ENCODE measurements at regions not wholly inside any gene's neighbourhood (a gene's known extent, or its start where the extent isn't known, plus 50 kb on each side); places are given as distances from the start of the nearest gene placed in this dataset.
"Not testable (repeated sequence)": the region's sequence is repeated elsewhere in the genome, so short reads cannot be mapped to it uniquely, and the experiment has no call there.

DNA sequence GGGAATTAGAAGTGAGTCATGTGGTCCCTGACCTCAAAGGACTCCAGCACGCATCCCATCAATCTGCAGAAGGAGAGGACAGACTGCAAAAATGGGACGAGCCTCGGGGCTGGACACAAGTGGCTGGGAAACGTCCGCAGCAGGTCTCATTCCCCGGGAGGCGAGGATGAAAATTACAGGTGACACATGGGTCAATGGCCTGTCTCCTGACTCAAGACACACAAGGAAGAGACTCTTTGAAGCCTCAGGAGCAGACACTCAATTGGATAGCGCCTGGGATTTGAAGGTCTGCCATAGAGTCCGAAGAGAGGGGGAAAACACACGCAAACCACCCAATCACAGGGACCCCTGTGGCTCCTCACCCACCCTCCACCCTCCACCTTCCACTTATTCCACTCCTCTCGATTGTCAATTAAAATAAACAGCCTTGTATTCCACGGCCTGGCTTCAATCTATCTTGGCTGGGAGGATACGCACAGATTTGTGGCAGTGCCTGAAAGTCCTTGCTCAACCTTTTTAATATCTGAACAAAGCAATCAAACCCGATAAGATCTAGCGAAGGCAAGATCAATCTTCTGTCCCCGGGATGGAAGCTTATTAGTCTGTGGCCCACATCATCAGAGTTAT is 101.8 kb upstream of the CADM1 start:
- DNase-seq, result no peak

- DNase-seq, result not testable (repeated sequence)
These were observed 101.2 kb upstream of the CADM1 start for GRCh38 chr11:115605397-115605796.

GRCh38 chr11:115599125-115599524 is 94.9 kb upstream of the CADM1 start:
- DNase-seq, result no peak

- no peak for DNase-seq
These were observed 94.2 kb upstream of the CADM1 start for GRCh38 chr11:115598257-115598901.

DNA sequence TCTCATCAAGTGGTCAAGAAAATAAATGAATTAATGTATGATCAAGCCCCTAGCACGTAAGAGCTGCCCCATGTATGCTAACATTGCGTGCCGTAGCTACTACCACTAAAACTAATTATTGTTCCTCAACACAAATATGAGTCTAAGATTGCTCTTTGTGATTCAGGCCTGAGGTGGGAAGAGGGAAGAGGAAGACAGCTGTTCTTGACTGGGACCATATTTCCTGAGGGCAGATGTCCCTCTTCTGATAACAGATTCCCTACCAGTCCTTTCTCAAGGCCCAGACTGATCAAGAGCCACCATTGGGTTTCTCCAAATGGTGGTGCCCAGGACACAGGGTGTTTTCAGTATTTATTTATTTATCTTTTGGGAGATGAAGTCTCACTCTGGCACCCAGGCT is 87.2 kb upstream of the CADM1 start:
- DNase-seq, result no peak

- DNase-seq, result no peak
These were observed 86.0 kb upstream of the CADM1 start for GRCh38 chr11:115590254-115590653.

DNA sequence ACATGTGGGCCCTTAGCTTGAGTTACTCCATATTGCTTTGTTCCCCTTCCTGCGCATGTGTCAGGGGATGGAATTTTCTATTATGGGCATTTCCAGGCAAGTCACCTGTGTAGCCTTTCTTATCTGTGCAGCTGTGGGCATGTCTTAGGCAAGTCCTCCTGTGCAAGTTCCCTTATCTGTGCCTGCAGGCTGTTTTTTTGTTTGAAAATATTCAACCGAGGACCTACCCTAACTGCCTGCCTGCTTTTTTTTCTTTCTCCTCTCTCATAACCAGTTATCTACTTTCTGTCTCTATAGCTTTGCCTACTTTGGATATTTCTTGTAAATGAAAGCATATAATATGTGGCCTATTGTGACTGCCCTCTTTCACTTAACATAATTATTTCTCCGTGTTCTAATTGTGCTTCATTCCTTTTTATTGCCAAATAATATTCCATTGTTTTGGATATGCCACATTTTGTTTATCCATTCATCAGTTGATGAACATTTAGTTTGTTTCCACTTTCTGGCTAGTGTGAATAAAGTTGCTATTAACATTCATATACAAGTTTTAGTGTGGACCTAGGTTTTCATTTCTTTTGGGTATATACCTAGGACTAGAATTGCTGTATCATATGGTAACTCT is 83.6 kb upstream of the CADM1 start:
- DNase-seq, result no peak

- no peak for DNase-seq
These were observed 81.3 kb upstream of the CADM1 start for GRCh38 chr11:115585361-115586024.

- DNase-seq, result no peak
These were observed 77.8 kb upstream of the CADM1 start for GRCh38 chr11:115581871-115582639.

GRCh38 chr11:115580927-115581680 is 76.9 kb upstream of the CADM1 start:
- no peak for DNase-seq

DNA sequence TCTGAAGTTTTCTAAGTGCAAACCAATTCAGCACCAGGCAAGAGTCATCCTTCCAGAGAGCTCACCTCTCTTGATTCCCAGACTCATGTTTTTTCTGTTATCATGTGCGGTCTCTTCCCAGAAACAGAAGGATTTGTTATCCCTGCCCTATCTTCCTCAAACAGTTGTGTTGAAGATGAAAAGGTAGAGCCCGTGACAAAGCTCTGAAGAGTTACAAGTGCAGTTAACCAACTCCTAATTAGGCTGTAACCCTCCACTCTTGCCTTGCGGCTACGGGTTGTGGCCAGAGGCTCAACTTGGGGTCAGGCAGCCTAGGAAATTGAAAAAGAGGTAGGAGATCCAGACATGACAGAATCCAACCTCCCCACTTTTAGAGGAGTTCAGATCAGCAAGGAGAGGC is 76.2 kb upstream of the CADM1 start:
- DNase-seq, result no peak

GRCh38 chr11:115579181-115579825 is 75.1 kb upstream of the CADM1 start:
- DNase-seq, result no peak

DNA sequence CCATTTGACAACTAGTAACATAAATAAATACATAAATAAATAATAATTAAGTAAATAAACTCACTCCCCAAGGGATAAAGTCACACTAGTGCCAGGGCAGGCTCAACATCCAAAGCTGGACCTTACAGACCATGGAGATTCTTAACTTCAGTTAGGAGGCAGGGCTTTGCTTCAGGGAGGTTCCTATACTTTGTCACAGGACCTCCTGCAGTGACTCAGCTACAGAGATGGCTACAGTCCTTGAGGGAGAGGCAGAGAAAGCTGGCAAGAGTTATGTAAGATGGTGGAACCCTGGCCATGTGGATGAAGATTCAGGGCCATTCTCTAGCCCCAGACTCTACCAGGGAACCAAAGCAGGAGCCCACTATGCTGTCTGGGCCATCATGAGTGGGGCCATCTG is 74.1 kb upstream of the CADM1 start:
- DNase-seq, result no peak

DNA sequence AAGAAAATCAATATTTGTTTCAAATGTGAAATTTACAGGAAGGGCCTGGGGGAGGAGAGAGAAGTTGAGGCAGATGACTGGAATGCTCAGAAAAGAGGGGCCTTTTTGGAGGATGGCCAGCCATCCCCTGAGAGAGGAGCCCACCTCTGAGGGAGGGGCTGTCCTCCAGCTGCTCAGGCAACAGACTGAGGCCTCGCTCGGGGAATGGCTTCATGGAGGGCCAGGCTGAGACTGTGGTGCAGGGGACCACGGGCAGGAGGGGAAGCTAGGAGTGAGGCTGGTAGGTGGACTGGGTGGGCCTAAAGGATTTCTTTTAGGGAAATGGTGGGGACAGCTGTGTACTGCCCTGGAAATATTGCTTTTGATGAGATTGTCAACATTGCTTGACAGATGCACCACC is 73.5 kb upstream of the CADM1 start:
- no peak for DNase-seq

- DNase-seq, result no peak
These were observed 72.6 kb upstream of the CADM1 start for GRCh38 chr11:115576606-115577380.

DNA sequence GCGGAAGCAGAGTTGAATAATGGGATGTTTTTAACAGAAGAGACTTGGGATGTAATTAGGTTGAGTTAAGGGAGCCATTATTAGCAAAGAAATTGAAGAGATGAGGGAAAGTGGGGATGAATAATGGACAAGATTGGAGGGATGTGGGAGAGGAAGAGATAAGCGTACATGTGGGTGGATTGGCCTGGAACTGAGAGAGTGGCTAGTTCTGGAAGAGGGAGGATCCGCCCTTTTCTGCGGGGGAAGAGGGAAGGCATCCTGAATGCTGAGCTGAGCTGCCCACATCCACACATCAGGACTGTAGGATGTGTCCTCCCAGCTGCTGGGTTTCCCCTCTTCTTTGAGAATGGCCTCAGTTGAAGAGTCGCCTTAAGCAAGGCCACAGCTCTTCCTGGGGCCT is 68.3 kb upstream of the CADM1 start:
- no peak for DNase-seq

GRCh38 chr11:115566180-115566764 is 62.1 kb upstream of the CADM1 start:
- no peak for DNase-seq

DNA sequence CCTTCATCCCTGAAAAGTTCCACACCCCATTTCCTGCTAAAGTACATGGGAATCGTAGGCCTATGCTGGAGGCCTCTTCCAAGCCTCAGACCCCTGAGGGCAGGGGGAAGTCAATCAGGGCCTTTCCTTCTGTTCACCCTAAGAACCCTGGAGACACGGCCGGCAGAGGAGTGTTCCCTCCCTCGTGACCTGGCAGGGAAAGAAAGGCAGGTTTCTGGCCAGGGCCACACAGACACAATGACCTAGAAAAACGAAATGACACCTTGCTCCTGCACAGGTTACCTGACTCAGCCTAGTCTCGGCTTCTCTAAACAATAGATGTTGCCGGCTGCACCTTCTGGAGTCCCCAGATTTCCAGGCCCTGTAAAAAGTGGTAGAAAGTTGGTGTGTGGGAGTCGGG is 60.6 kb upstream of the CADM1 start:
- DNase-seq, result no peak

GRCh38 chr11:115561116-115561515 is 56.9 kb upstream of the CADM1 start:
- no peak for DNase-seq

DNA sequence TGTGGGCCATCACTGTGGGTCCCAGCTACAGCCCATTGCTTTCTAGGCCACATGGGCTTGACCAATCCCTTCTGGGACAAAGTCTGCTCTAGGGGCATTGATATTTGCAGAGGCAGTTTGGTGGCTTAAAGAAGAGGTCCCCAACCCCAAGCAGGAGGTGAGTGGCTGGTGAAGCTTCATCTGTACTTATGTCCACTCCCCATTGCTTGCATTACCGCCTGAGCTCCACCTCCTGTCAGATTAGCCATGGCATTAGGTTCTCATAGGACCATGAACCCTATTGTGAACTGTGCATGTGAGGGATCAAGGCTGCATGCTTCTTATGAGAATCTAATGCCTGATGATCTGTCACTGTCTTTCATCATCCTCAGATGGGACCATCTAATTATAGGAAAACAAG is 54.4 kb upstream of the CADM1 start:
- no peak for DNase-seq

DNA sequence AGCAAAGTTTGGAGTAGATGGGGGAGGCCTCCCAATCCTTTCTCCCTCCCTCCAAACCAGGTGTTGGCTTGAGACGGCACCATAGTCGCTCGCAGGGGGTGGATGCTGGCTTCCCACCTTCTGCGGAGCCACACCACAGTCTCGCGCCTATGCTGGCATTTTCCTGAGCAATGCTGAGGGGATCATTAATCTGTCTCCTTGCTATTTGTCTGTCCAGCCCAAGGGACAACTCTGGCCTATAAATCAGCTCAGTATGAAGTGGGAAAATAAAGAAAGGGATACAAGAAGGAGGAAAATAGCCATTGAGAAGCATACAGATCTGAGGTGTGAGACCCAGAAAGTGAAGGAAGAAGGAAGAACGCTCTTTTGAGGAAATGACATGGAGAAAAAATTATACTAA is 53.5 kb upstream of the CADM1 start:
- no peak for DNase-seq

Measured in CD4-positive, alpha-beta T cell treated with Interleukin-17A for 4 hours (primary cell).